K562 (cell line): ENCODE measurements at regions not wholly inside any gene's neighbourhood (a gene's known extent, or its start where the extent isn't known, plus 50 kb on each side); places are given as distances from the start of the nearest gene placed in this dataset.

Experiments
- ATAC-seq: fragments of 200-7000 bp; cut with Tn5 transposase; 3 replicates; pipeline ENCODE4 v1.9.1; 2020; ENCODE audit warnings: moderate library complexity
- BruUV-seq: library from RNA; stranded (reverse); fragments of 400-500 nt; replicated peaks from 2 replicates; lab custom pipeline; 2021; lab: Mats Ljungman, UMichigan
- CTCF ChIA-PET: fragments of 300-600 bp; formaldehyde crosslinking; extraction: SDS; loops from one replicate; lab custom pipeline; 2021; ENCODE audit warnings: low intra/inter-chr PET ratio; lab: Yijun Ruan, JAX
- POLR2A ChIA-PET: fragments of 300-600, 350-650 bp; sonication (Branson Sonifier 250); formaldehyde crosslinking; extraction: SDS; loops from one replicate; lab custom pipeline; 2021; ENCODE audit warnings: antibody characterized with exemption, inconsistent platforms; lab: Yijun Ruan, JAX
- DNase-seq, 4 experiments: peaks; one replicate each; pipeline versions ENCODE4 v3.0.0 to v3.0.0-alpha.2; 2011 to 2018; ENCODE audit warnings: low spot score in 3 of 4, mixed read lengths in 3 of 4; ENCODE audit errors: extremely low read depth in 1 of 4
- FAIRE-seq: peaks from 2 replicates; lab custom pipeline; 2011; peaks lifted over from hg19 to GRCh38; lab: Jason Lieb, UNC
- H2AFZ ChIP-seq: 2 replicates; pipeline ENCODE4 v1.6.0; 2011; ENCODE audit warnings: low read depth, low read length, control low read depth, inconsistent platforms
- H3K27ac ChIP-seq: fragments of 200-600 bp; 3 replicates; pipeline ENCODE4 v1.8.0; 2011; ENCODE audit warnings: low read depth, mild to moderate bottlenecking, control low read depth, inconsistent platforms, low read length, moderate library complexity, mixed read lengths; ENCODE audit errors: extremely low read depth
- H3K27me3 ChIP-seq, 2 experiments: fragments of 300-600 bp in 1 of 2; 2 replicates in 1 of 2; 3 replicates in 1 of 2; pipeline versions ENCODE4 v1.6.0 to v1.8.0; 2011; ENCODE audit warnings: inconsistent platforms in 2 of 2, low read length in 2 of 2, mild to moderate bottlenecking in 1 of 2, mixed read lengths in 1 of 2, moderate library complexity in 1 of 2; ENCODE audit not compliant: control insufficient read depth in 2 of 2, insufficient read depth in 2 of 2
- H3K36me3 ChIP-seq: fragments of 300-600 bp; 3 replicates; pipeline ENCODE4 v1.8.0; 2011; ENCODE audit warnings: mild to moderate bottlenecking, low read length, inconsistent platforms; ENCODE audit not compliant: control insufficient read depth, insufficient read depth
- H3K4me1 ChIP-seq, 2 experiments: fragments of 200-600 bp in 1 of 2; replicated peaks in 1 of 2; 2 replicates in 1 of 2; 3 replicates in 1 of 2; pipeline versions ENCODE4 v1.5.1 to v1.8.0; 2011; ENCODE audit warnings: inconsistent platforms in 2 of 2, low read length in 2 of 2, mild to moderate bottlenecking in 1 of 2, mixed read lengths in 1 of 2, moderate library complexity in 1 of 2; ENCODE audit not compliant: control insufficient read depth in 2 of 2, insufficient read depth in 2 of 2
- H3K4me2 ChIP-seq: 2 replicates; pipeline ENCODE4 v1.6.1; 2011; ENCODE audit warnings: low read length, control low read depth, inconsistent platforms, mixed read lengths; ENCODE audit not compliant: insufficient read depth
- H3K4me3 ChIP-seq: fragments of 200-600 bp; sonication (generic), shearing (Covaris generic); 2 replicates; pipeline ENCODE4 v1.5.1; 2016; ENCODE audit warnings: control low read depth, inconsistent platforms
- H3K79me2 ChIP-seq: fragments of 200-600 bp; 3 replicates; pipeline ENCODE4 v1.8.0; 2011; ENCODE audit warnings: low read length, inconsistent platforms; ENCODE audit not compliant: control insufficient read depth, insufficient read depth
- H3K9ac ChIP-seq, 2 experiments: 2 replicates each; pipeline versions ENCODE4 v1.6.0 to v1.6.1; 2011; ENCODE audit warnings: low read depth in 2 of 2, low read length in 2 of 2, control low read depth in 1 of 2, inconsistent platforms in 1 of 2, mild to moderate bottlenecking in 1 of 2, mixed read lengths in 1 of 2; ENCODE audit not compliant: insufficient read depth in 1 of 2
- H3K9me1 ChIP-seq: one replicate; pipeline ENCODE4 v1.6.0; 2011; ENCODE audit warnings: inconsistent platforms, mild to moderate bottlenecking, low read length, moderate library complexity; ENCODE audit not compliant: control insufficient read depth, insufficient read depth
- H3K9me3 ChIP-seq: replicated peaks from 2 replicates; pipeline ENCODE4 v1.5.1; 2011; ENCODE audit warnings: low read depth, low read length, inconsistent platforms; ENCODE audit not compliant: control insufficient read depth, insufficient read depth
- H4K20me1 ChIP-seq: replicated peaks from 2 replicates; pipeline ENCODE4 v1.6.1; 2011; ENCODE audit warnings: low read length, inconsistent platforms, mixed read lengths; ENCODE audit not compliant: control insufficient read depth, insufficient read depth
- GATA2 ChIP-seq: sonication (generic); formaldehyde crosslinking; IDR thresholded peaks from 2 replicates; pipeline ENCODE4 v1.4.0; 2020; ENCODE audit warnings: mild to moderate bottlenecking, missing genetic modification reagents
- TFAP4 ChIP-seq: sonication (generic); formaldehyde crosslinking; IDR thresholded peaks from 2 replicates; pipeline ENCODE4 v1.8.0; 2022; ENCODE audit warnings: missing genetic modification reagents, mild to moderate bottlenecking, moderate library complexity, borderline replicate concordance
- TGIF2 ChIP-seq: sonication (generic); formaldehyde crosslinking; IDR thresholded peaks from 2 replicates; pipeline ENCODE4 v1.8.1; 2022; ENCODE audit warnings: mild to moderate bottlenecking, missing genetic modification reagents, moderate library complexity
- WGBS: fragments of 100-300 bp; shearing (Covaris generic); methylation state at CpG from one replicate; pipeline ENCODE4 v1.1.6; 2016; ENCODE audit warnings: low coverage, mixed read lengths; ENCODE audit not compliant: insufficient coverage; ENCODE audit errors: missing lambda C conversion rate; 5-methylcytosine and 5-hydroxymethylcytosine counted together
- in situ Hi-C: fragments of 300-500 bp; cut with MboI; formaldehyde crosslinking; loops from 4 replicates; pipeline ENCODE4 v1.15.0; 2018; ENCODE audit warnings: inconsistent platforms, mixed read lengths
- intact Hi-C: fragments of 100-400 bp; cut with micrococcal nuclease; formaldehyde crosslinking; loops from 2 replicates; pipeline ENCODE4 v1.14.2; 2022
- TF ChIP-seq, protein P1 (sequence below): sonication (generic); formaldehyde crosslinking; IDR thresholded peaks from 2 replicates; pipeline ENCODE4 v1.8.0; 2022; ENCODE audit warnings: mild to moderate bottlenecking, missing genetic modification reagents, borderline replicate concordance
- TF ChIP-seq, protein P2 (sequence below): fragments of 250-450 bp; sonication (Bioruptor Pico); IDR thresholded peaks from 2 replicates; pipeline ENCODE4 v1.8.0; 2022; ENCODE audit warnings: moderate library complexity, mild to moderate bottlenecking, inconsistent platforms
- TF ChIP-seq, protein P3 (sequence below): fragments of 200-800 bp; sonication (Bioruptor generic); IDR thresholded peaks from 2 replicates; pipeline ENCODE4 v1.6.1; 2017; ENCODE audit warnings: missing genetic modification characterization, missing compliant biosample characterization

- TF ChIP-seq, protein P1, sequence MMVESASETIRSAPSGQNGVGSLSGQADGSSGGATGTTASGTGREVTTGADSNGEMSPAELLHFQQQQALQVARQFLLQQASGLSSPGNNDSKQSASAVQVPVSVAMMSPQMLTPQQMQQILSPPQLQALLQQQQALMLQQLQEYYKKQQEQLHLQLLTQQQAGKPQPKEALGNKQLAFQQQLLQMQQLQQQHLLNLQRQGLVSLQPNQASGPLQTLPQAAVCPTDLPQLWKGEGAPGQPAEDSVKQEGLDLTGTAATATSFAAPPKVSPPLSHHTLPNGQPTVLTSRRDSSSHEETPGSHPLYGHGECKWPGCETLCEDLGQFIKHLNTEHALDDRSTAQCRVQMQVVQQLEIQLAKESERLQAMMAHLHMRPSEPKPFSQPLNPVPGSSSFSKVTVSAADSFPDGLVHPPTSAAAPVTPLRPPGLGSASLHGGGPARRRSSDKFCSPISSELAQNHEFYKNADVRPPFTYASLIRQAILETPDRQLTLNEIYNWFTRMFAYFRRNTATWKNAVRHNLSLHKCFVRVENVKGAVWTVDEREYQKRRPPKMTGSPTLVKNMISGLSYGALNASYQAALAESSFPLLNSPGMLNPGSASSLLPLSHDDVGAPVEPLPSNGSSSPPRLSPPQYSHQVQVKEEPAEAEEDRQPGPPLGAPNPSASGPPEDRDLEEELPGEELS (CRISPR knock-in tag), result no peak
- TF ChIP-seq, protein P2, sequence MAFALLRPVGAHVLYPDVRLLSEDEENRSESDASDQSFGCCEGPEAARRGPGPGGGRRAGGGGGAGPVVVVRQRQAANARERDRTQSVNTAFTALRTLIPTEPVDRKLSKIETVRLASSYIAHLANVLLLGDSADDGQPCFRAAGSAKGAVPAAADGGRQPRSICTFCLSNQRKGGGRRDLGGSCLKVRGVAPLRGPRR (CRISPR knock-in tag), result no peak
- TF ChIP-seq, protein P3, sequence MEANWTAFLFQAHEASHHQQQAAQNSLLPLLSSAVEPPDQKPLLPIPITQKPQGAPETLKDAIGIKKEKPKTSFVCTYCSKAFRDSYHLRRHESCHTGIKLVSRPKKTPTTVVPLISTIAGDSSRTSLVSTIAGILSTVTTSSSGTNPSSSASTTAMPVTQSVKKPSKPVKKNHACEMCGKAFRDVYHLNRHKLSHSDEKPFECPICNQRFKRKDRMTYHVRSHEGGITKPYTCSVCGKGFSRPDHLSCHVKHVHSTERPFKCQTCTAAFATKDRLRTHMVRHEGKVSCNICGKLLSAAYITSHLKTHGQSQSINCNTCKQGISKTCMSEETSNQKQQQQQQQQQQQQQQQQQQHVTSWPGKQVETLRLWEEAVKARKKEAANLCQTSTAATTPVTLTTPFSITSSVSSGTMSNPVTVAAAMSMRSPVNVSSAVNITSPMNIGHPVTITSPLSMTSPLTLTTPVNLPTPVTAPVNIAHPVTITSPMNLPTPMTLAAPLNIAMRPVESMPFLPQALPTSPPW (CRISPR knock-in tag), result no peak
- TF ChIP-seq TGIF2 (CRISPR knock-in tag) (no peak), TFAP4 (peak; percentile 26; the same call in 1 of the 2 replicates), GATA2 (no peak)
- H3K27me3 ChIP-seq, result peaks cover 19 to 29% of the 10 kb centered on the region in 2 experiments
- H3K36me3 ChIP-seq, result no peaks in the 10 kb centered on the region
- no TSS peak for BruUV-seq
- no peak overlapping the region for H3K4me2 ChIP-seq
- no peaks in the 10 kb centered on the region for H3K79me2 ChIP-seq
- H3K27ac ChIP-seq, result no peak overlapping the region
- no peak overlapping the region for H3K4me3 ChIP-seq
- in situ Hi-C loops (no loop called here), intact Hi-C loops (no loop called here)
- ChIA-PET POLR2A (interaction anchor here (1.2 kb wide), 1 partner anchor 277 kb away, joined by 3 read pairs; no protein-coding TSS in a partner anchor), CTCF (no interaction called here)
- H4K20me1 ChIP-seq, result no peaks in the 10 kb centered on the region
- no peak overlapping the region for H3K9ac ChIP-seq
- H3K9me3 ChIP-seq, result no peaks in the 10 kb centered on the region
- no peaks in the 10 kb centered on the region for H3K9me1 ChIP-seq
- H2AFZ ChIP-seq, result peak overlapping the region; percentile 57; the same call in 1 of the 2 replicates
- H3K4me1 ChIP-seq, result peaks cover 0 to 2% of the 10 kb centered on the region in 2 experiments; a peak in 3 of 5 replicates
- FAIRE-seq (no peak), DNase-seq (no peak), ATAC-seq (no peak)
- 2% methylated on average over 3 of the region's 3 CpGs for WGBS
Observed at GRCh38 chr3:45311327-45311726, 77.0 kb upstream of the LARS2 start.
